ENCODE measurements at regions not wholly inside any gene's neighbourhood (a gene's known extent, or its start where the extent isn't known, plus 50 kb on each side); places are given as distances from the start of the nearest gene placed in this dataset.

- ChIA-PET CTCF (no interaction called here), POLR2A (no interaction called here)
- no peaks in the 10 kb centered on the region for H3K4me1 ChIP-seq (ENCODE audit: control insufficient read depth, insufficient read depth, low read length)
- 0 out of 2 replicates have a peak, but pooled peaks cover under 1% of the 10 kb centered on the region for H3K27me3 ChIP-seq (ENCODE audit: control insufficient read depth, insufficient read depth, low read length)
- DNase-seq (ENCODE audit: low read depth, low spot score) (no peak), ATAC-seq (no peak)
- H3K9me3 ChIP-seq (ENCODE audit: control insufficient read depth, insufficient read depth, low read depth, low read length) = no peaks in the 10 kb centered on the region
- H3K4me3 ChIP-seq (ENCODE audit: low read depth in 2 of 2, low read length in 2 of 2) = no peak overlapping the region
- no peak for TF ChIP-seq SIN3A (IDR thresholded peaks at IDR 0.05; ENCODE audit: borderline replicate concordance, insufficient read depth, low read depth, low read length)
- intact Hi-C loops (cut with micrococcal nuclease; ENCODE audit: unreplicated experiment) (no loop called here), in situ Hi-C loops (cut with HindIII; ENCODE audit: low pct_unique_long_range_greater_than_20kb, low sequenced_read_pairs) (no loop called here)
- no TSS peak for BruUV-seq (replicated peaks)
- no peaks in the 10 kb centered on the region for H3K36me3 ChIP-seq (ENCODE audit: control insufficient read depth, insufficient read depth, low read length)
- H3K27ac ChIP-seq (ENCODE audit: low read length) = no peak overlapping the region
Observed at GRCh38 chr21:37971390-37971950, 55.2 kb upstream of the KCNJ6 start.

GRCh38 chr21:37974081-37974480, 57.8 kb upstream of the KCNJ6 start:
- Histone ChIP-seq H3K36me3 (ENCODE audit: control insufficient read depth, insufficient read depth, low read length) (no peaks in the 10 kb centered on the region), H3K4me3 (ENCODE audit: low read depth in 2 of 2, low read length in 2 of 2) (no peak overlapping the region), H3K27me3 (ENCODE audit: control insufficient read depth, insufficient read depth, low read length) (0 out of 2 replicates have a peak, but pooled peaks cover 2% of the 10 kb centered on the region), H3K9me3 (ENCODE audit: control insufficient read depth, insufficient read depth, low read depth, low read length) (no peaks in the 10 kb centered on the region), H3K4me1 (ENCODE audit: control insufficient read depth, insufficient read depth, low read length) (no peaks in the 10 kb centered on the region), H3K27ac (ENCODE audit: low read length) (no peak overlapping the region)
- ATAC-seq (no peak), DNase-seq (ENCODE audit: low read depth, low spot score) (no peak)
- no TSS peak for BruUV-seq (replicated peaks)
- POLR2A ChIA-PET = no interaction called here
- in situ Hi-C loops (cut with HindIII; ENCODE audit: low pct_unique_long_range_greater_than_20kb, low sequenced_read_pairs) = no loop called here
- intact Hi-C loops (cut with micrococcal nuclease; ENCODE audit: unreplicated experiment) = no loop called here
- TF ChIP-seq REST (IDR thresholded peaks at IDR 0.05; ENCODE audit: insufficient read depth in 1 of 2, low read depth in 2 of 2, low read length in 1 of 2) (no peak), SIN3A (IDR thresholded peaks at IDR 0.05; ENCODE audit: borderline replicate concordance, insufficient read depth, low read depth, low read length) (no peak), TCF7L2 (IDR thresholded peaks at IDR 0.05; ENCODE audit: low read depth, low read length) (no peak), POLR2AphosphoS5 (IDR thresholded peaks at IDR 0.05; ENCODE audit: low read depth, low read length) (no peak)
- TF ChIP-seq, protein P1, sequence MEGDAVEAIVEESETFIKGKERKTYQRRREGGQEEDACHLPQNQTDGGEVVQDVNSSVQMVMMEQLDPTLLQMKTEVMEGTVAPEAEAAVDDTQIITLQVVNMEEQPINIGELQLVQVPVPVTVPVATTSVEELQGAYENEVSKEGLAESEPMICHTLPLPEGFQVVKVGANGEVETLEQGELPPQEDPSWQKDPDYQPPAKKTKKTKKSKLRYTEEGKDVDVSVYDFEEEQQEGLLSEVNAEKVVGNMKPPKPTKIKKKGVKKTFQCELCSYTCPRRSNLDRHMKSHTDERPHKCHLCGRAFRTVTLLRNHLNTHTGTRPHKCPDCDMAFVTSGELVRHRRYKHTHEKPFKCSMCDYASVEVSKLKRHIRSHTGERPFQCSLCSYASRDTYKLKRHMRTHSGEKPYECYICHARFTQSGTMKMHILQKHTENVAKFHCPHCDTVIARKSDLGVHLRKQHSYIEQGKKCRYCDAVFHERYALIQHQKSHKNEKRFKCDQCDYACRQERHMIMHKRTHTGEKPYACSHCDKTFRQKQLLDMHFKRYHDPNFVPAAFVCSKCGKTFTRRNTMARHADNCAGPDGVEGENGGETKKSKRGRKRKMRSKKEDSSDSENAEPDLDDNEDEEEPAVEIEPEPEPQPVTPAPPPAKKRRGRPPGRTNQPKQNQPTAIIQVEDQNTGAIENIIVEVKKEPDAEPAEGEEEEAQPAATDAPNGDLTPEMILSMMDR (IDR thresholded peaks at IDR 0.05) = no peak
- CTCF ChIA-PET = no interaction called here

DNA sequence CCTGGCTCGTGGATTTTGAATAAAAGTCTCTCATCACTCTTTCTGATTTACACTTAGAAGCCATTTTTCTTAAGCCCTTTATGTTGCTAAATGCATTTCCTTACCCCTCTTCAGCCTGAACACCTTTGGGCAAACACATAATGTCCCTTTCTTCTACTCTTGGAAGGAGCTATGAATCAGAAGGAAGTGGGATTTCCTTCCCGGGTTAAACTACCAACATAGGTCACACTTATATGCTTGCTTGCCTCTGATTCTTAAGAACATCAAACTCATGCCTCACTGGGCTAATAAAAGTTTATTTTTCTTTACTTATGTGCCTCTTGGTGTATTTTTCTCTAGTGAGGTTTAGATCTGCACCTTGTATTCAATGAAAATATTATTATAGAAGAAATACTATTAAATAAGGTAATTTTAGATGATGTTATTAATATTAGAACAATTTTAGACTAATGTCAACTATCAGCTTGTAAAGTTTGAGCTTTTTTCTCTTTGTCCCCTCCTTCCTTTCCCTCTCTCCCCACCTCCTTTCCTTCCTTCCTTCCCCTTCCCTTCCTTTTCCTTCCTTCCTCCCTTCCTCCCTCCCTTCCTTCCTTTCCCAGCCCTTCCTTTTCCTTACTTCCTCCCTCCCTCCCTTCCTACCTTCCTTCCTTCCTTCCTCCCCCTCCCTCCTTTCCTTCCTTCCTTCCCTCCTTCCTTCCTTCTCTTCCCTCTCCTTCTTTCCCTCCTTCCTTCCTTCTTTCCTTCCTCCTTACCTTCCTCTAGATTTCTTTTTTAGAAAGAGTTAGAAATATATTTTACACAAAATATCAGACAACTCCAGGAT, 66.5 kb upstream of the KCNJ6 start:
- TF ChIP-seq, protein P1 (IDR thresholded peaks at IDR 0.05) = no peak
- TF ChIP-seq SIN3A (IDR thresholded peaks at IDR 0.05; ENCODE audit: borderline replicate concordance, insufficient read depth, low read depth, low read length) = no peak
- no peak for TF ChIP-seq REST (IDR thresholded peaks at IDR 0.05; ENCODE audit: insufficient read depth in 1 of 2, low read depth in 2 of 2, low read length in 1 of 2)
- TF ChIP-seq TCF7L2 (IDR thresholded peaks at IDR 0.05; ENCODE audit: low read depth, low read length) = no peak
- no peak for TF ChIP-seq POLR2AphosphoS5 (IDR thresholded peaks at IDR 0.05; ENCODE audit: low read depth, low read length)
- Histone ChIP-seq H3K4me1 (ENCODE audit: control insufficient read depth, insufficient read depth, low read length) (no peaks in the 10 kb centered on the region), H3K9me3 (ENCODE audit: control insufficient read depth, insufficient read depth, low read depth, low read length) (no peaks in the 10 kb centered on the region), H3K27me3 (ENCODE audit: control insufficient read depth, insufficient read depth, low read length) (no peaks in the 10 kb centered on the region), H3K27ac (ENCODE audit: low read length) (no peak overlapping the region), H3K4me3 (ENCODE audit: low read depth in 2 of 2, low read length in 2 of 2) (no peak overlapping the region), H3K36me3 (ENCODE audit: control insufficient read depth, insufficient read depth, low read length) (no peaks in the 10 kb centered on the region)
- no TSS peak for BruUV-seq (replicated peaks)
- in situ Hi-C loops (cut with HindIII; ENCODE audit: low pct_unique_long_range_greater_than_20kb, low sequenced_read_pairs) (no loop called here), intact Hi-C loops (cut with micrococcal nuclease; ENCODE audit: unreplicated experiment) (no loop called here)
- no peak for DNase-seq (ENCODE audit: low read depth, low spot score)
- CTCF ChIA-PET = no interaction called here
- ATAC-seq = no peak
- POLR2A ChIA-PET = interaction anchor here (0.6 kb wide), 1 partner anchor 69 kb away, joined by 8 read pairs; no protein-coding TSS in a partner anchor
